ENCODE measurements at regions not wholly inside any gene's neighbourhood (a gene's known extent, or its start where the extent isn't known, plus 50 kb on each side); places are given as distances from the start of the nearest gene placed in this dataset.
A peak's percentile ranks its signal among the peaks of the same experiment; 100 is the strongest.

GRCh38 chr15:70505936-70506912, 257.1 kb downstream of the UACA start:
- DNase-seq (ENCODE audit: low read depth): no peak

GRCh38 chr15:70505411-70505919, 257.9 kb downstream of the UACA start:
- DNase-seq (ENCODE audit: low read depth): peak; percentile 97

GRCh38 chr15:70504988-70505387, 258.4 kb downstream of the UACA start:
- DNase-seq (ENCODE audit: low read depth): no peak

GRCh38 chr15:70504299-70504951, 258.9 kb downstream of the UACA start:
- peak; percentile 55 for DNase-seq (ENCODE audit: low read depth)

GRCh38 chr15:70503798-70504298, 259.5 kb downstream of the UACA start:
- DNase-seq (ENCODE audit: low read depth): no peak

- DNase-seq (ENCODE audit: low read depth): no peak
Measured at GRCh38 chr15:70503073-70503745, 260.1 kb downstream of the UACA start.

- no peak for DNase-seq (ENCODE audit: low read depth)
Measured at GRCh38 chr15:70502529-70502928, 260.8 kb downstream of the UACA start.

- no peak for DNase-seq (ENCODE audit: low read depth)
Measured at GRCh38 chr15:70501849-70502248, 261.5 kb downstream of the UACA start.

- DNase-seq (ENCODE audit: low read depth): no peak
Measured at GRCh38 chr15:70501121-70501727, 262.1 kb downstream of the UACA start.

- DNase-seq (ENCODE audit: low read depth): no peak
Measured at GRCh38 chr15:70499791-70500190, 263.6 kb downstream of the UACA start.

- DNase-seq (ENCODE audit: low read depth): no peak
Measured at GRCh38 chr15:70498096-70498626, 265.2 kb downstream of the UACA start.

- no peak for DNase-seq (ENCODE audit: low read depth)
Measured at GRCh38 chr15:70497661-70498060, 265.7 kb downstream of the UACA start.

- DNase-seq (ENCODE audit: low read depth): no peak
Measured at GRCh38 chr15:70495991-70496599, 267.3 kb downstream of the UACA start.

- DNase-seq (ENCODE audit: low read depth): peak; percentile 91
Measured at GRCh38 chr15:70494852-70495571, 268.3 kb downstream of the UACA start.

- no peak for DNase-seq (ENCODE audit: low read depth)
Measured at GRCh38 chr15:70494517-70494851, 268.9 kb downstream of the UACA start.

- peak; percentile 92 for DNase-seq (ENCODE audit: low read depth)
Measured at GRCh38 chr15:70493787-70494516, 269.4 kb downstream of the UACA start.

- DNase-seq (ENCODE audit: low read depth): no peak
Measured at GRCh38 chr15:70493376-70493775, 270.0 kb downstream of the UACA start.

- peak; percentile 95 for DNase-seq (ENCODE audit: low read depth)
Measured at GRCh38 chr15:70492240-70493177, 270.8 kb downstream of the UACA start.

Data from renal cortical epithelial cell (primary cell).